Type B pancreatic cell (in vitro differentiated cells): ENCODE measurements at regions not wholly inside any gene's neighbourhood (a gene's known extent, or its start where the extent isn't known, plus 50 kb on each side); places are given as distances from the start of the nearest gene placed in this dataset.
A peak's percentile ranks its signal among the peaks of the same experiment; 100 is the strongest.

Experiments used
- DNase-seq: peaks from one replicate; pipeline ENCODE4 v3.0.0; 2021; ENCODE audit warnings: mixed read lengths; ENCODE audit not compliant: unreplicated experiment; ENCODE audit errors: extremely low spot score
- H3K27ac Mint-ChIP-seq: 2 replicates; pipeline ENCODE4 v1.8.0; 2021; ENCODE audit warnings: mild to moderate bottlenecking, mixed read lengths
- H3K27me3 Mint-ChIP-seq: 2 replicates; pipeline ENCODE4 v1.8.0; 2021; ENCODE audit warnings: mixed read lengths
- H3K36me3 Mint-ChIP-seq: 2 replicates; pipeline ENCODE4 v1.8.0; 2021; ENCODE audit warnings: mixed read lengths
- H3K4me1 Mint-ChIP-seq: one replicate; pipeline ENCODE4 v1.8.0; 2021; ENCODE audit warnings: mixed read lengths; ENCODE audit not compliant: unreplicated experiment
- H3K4me3 Mint-ChIP-seq: 2 replicates; pipeline ENCODE4 v1.8.0; 2021; ENCODE audit warnings: mild to moderate bottlenecking, mixed read lengths
- H3K9me3 Mint-ChIP-seq: 2 replicates; pipeline ENCODE4 v1.8.0; 2021; ENCODE audit warnings: mixed read lengths
- CTCF ChIP-seq: fragments of 200-600 bp; sonication (generic); conservative IDR thresholded peaks from 2 replicates; pipeline ENCODE4 v1.5.0; 2021; ENCODE audit warnings: antibody characterized with exemption, mild to moderate bottlenecking

GRCh38 chr10:3902809-3903410, 117.9 kb upstream of the KLF6 start:
- no peak for TF ChIP-seq CTCF
- Mint-ChIP-seq H3K36me3 (peaks cover 4% of the 10 kb centered on the region), H3K27ac (peak overlapping the region; percentile 61), H3K4me1 (peaks cover 17% of the 10 kb centered on the region), H3K4me3 (no peak overlapping the region), H3K27me3 (no peaks in the 10 kb centered on the region), H3K9me3 (peaks cover 11% of the 10 kb centered on the region)
- no peak for DNase-seq

- no peak for TF ChIP-seq CTCF
- no peaks in the 10 kb centered on the region for H3K27me3 Mint-ChIP-seq
- H3K36me3 Mint-ChIP-seq: peaks cover 4% of the 10 kb centered on the region
- no peak for DNase-seq
- peaks cover 11% of the 10 kb centered on the region for H3K9me3 Mint-ChIP-seq
- H3K4me3 Mint-ChIP-seq: no peak overlapping the region
- H3K4me1 Mint-ChIP-seq: peaks cover 17% of the 10 kb centered on the region
- peak overlapping the region; percentile 71 for H3K27ac Mint-ChIP-seq
Observed at GRCh38 chr10:3902054-3902808, 117.2 kb upstream of the KLF6 start.

- peaks cover 4% of the 10 kb centered on the region for H3K36me3 Mint-ChIP-seq
- peaks cover 11% of the 10 kb centered on the region for H3K9me3 Mint-ChIP-seq
- no peaks in the 10 kb centered on the region for H3K27me3 Mint-ChIP-seq
- H3K4me1 Mint-ChIP-seq: peaks cover 17% of the 10 kb centered on the region
- TF ChIP-seq CTCF: no peak
- H3K27ac Mint-ChIP-seq: no peak overlapping the region
- no peak overlapping the region for H3K4me3 Mint-ChIP-seq
- DNase-seq: no peak
Observed at GRCh38 chr10:3901370-3901769, 116.4 kb upstream of the KLF6 start.

- peaks cover 11% of the 10 kb centered on the region for H3K9me3 Mint-ChIP-seq
- peaks cover 4% of the 10 kb centered on the region for H3K36me3 Mint-ChIP-seq
- H3K4me3 Mint-ChIP-seq: no peak overlapping the region
- peaks cover 18% of the 10 kb centered on the region for H3K4me1 Mint-ChIP-seq
- DNase-seq: no peak
- H3K27ac Mint-ChIP-seq: no peak overlapping the region
- no peaks in the 10 kb centered on the region for H3K27me3 Mint-ChIP-seq
- no peak for TF ChIP-seq CTCF
Observed at GRCh38 chr10:3900391-3900790, 115.4 kb upstream of the KLF6 start.

GRCh38 chr10:3898821-3899220, 113.8 kb upstream of the KLF6 start:
- Mint-ChIP-seq H3K9me3 (peaks cover 4% of the 10 kb centered on the region), H3K27ac (no peak overlapping the region), H3K4me3 (no peak overlapping the region), H3K36me3 (no peaks in the 10 kb centered on the region), H3K4me1 (peaks cover 29% of the 10 kb centered on the region), H3K27me3 (no peaks in the 10 kb centered on the region)
- no peak for DNase-seq
- TF ChIP-seq CTCF: no peak
